ENCODE measurements at regions not wholly inside any gene's neighbourhood (a gene's known extent, or its start where the extent isn't known, plus 50 kb on each side); places are given as distances from the start of the nearest gene placed in this dataset.

- intact Hi-C loops (cut with DNase I), result no loop called here
- DNase-seq, result no peak
These were observed 162.8 kb downstream of the PIK3R1 start for GRCh38 chr5:68378204-68378820.

DNA sequence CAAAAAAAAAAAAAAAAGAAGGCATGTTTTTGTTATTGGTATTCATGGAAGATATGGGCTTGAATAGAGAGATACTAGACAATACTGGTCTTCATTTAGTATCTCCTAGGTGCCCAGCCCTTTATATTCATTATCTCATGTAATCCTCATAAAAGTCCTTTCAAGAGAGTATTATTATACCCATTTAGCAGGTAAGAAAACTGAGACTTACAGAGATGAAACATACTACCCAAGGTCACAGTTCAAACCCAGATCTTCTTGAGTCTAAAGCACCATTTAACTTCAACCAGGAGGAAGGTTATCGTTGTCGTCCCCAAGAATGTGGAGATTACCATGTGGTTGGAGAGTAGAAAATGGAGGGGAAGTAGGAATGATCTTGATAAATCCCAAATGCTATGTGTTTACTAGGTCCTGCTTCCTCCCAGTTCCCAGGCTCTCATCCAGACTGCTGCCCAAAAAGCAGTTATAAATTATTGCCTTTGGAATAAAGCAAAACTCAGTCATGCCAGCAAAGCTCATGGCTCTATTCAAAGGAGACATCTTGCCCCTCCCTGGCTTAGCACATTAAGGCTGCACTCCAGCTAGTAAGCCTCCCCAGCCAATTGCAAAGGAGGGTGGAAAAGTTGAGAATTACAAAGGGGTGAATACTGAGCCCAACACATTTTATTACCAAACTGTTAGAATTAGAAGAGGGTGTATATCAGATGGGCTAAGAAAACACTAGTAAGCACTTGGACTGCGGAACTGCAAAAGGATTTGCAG lies 163.9 kb downstream of the PIK3R1 start:
- intact Hi-C loops (cut with DNase I), result no loop called here
- no peak for DNase-seq

GRCh38 chr5:68380078-68380477 lies 164.5 kb downstream of the PIK3R1 start:
- intact Hi-C loops (cut with DNase I), result no loop called here
- no peak for DNase-seq

- no peak for DNase-seq
- intact Hi-C loops (cut with DNase I), result no loop called here
These were observed 165.5 kb downstream of the PIK3R1 start for GRCh38 chr5:68381060-68381459.

DNA sequence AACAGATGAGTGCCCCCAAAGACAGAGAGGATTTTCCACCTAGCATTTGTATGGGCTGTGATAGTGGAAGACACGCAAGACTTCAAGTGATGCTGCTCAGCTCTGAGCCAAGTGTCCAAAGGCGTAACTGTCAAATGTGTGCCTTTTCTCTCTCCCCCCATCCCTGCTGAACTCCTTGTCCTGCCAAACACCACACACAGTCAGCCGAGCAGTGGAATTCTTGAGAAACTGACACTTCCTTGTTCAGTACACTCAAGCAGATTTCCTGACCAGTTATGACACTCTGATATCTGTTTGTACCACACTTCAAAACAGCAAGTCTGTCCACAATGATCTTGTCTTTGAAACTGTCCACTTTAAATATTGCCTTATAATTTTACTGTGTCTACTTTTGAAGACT lies 166.4 kb downstream of the PIK3R1 start:
- intact Hi-C loops (cut with DNase I), result no loop called here
- DNase-seq, result no peak

- intact Hi-C loops (cut with DNase I), result no loop called here
- no peak for DNase-seq
These were observed 167.1 kb downstream of the PIK3R1 start for GRCh38 chr5:68382640-68383039.

DNA sequence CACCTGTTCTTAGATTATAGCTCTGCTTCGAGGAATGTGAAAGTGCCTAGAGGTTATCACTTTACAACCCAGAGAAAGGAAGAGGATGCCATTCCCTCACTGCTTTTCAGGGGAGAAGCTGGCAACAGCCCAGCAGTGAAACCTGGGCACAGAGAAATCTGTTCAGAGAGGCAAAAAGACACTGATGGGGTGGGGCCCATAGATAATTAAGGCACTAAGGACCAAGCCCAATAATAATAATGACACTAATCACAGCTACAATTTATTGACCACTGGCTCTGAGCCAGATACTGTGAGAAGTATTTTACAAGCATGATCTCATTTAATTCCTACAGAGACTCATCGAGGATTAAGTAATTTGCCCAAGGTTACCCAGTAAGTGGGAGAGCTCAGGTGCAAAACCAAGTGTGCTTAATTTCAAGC lies 168.3 kb downstream of the PIK3R1 start:
- no peak for DNase-seq
- intact Hi-C loops (cut with DNase I), result no loop called here

DNA sequence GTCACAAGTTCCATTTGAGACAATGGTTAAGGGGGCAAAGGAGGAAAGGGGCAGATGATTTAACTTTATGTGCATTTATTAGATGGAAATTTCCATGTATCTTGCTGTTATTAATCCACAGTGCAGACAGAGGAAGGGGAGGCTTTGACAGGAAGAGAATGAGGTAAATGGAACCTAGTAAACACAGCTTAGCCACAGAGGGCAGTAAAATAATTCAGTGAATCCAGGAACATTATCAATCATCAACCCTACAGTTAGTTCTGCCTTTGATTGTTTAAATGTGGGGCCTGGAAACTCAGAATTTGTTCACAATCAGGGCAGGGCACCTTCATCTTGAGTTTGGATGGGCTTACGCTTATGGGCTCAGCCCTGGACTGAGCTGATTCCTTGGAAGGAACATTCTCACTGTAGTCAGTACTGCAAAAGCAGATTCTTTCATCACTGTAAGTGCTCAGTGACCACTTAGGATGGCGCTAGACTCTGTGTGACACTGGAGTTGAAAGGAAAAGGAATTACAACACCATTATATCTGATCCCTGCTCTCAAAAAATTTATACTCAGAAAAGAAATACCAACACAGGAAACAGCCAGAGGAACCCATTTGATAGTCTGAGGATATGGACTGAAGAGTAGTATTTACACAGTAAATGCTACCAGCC lies 169.5 kb downstream of the PIK3R1 start:
- intact Hi-C loops (cut with DNase I), result no loop called here
- DNase-seq, result no peak

DNA sequence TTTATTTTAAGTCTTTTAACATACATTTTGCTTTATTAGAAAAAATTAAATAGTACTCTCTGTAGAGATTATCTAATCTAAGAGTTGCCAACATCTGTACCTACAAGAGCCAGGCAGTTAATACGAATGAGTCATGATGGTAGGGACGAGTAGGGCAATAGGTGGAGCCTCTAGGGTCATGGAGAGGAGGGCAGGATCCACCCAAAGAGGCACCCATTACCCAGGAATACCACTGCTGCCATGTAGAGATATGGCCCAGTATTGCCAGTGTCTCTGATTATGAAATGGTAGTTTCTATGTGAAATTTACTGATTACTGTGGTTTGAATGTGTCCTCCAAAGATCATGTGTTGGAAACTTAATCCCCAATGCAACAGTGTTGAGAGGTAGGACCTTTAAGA lies 170.4 kb downstream of the PIK3R1 start:
- intact Hi-C loops (cut with DNase I), result no loop called here
- DNase-seq, result no peak

DNA sequence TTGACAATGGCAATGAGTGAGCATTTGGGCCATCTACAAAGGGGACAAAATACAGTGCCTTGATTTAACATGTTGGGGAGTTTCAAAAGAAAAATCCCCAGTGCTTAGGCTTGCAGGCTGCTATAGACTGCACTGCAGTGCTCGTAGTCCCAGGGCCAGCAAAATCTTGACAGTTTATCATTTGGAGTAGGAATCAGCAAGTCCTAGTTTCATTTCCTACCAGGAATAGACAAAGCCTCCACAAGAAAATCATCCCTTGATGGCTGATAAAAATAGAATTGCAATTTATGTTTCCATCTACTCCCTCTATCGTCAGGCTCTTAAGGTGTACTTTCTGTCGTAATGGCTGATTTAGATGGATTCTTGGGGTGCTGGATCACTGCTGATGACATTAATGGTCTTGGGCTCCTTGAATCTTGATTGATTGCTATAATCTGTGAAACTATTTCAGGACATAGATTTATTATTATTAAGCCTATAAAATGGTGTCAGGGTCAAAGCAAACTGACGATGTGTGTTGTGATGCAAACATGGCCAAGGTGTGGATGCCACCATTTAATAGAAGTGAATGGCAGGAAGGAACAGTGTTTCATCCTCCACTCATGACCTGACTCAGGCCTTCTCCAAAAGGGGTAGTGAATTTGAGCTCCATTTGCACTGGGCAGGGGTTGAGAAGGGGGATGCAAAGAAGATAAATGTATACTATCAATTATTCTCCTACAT lies 171.7 kb downstream of the PIK3R1 start:
- intact Hi-C loops (cut with DNase I), result no loop called here
- DNase-seq, result no peak

DNA sequence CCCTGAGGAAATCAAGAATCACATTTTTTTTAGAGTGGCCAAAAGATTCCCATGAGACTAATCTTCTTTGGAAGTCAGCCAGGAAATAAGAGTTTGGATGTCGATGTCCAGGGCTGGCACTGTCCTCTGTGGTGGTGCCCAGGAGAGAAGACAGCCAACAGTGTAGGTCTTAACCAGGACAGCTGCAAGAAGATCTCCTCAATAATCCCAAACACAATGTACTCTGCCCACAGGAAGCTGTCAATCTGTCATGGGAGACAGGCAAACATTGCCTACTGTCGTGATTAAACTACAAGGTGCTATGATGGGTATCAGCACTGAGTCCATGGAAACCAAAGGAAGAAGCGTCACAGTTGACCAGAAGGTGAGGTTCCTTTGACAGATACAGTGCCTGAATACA lies 174.1 kb downstream of the PIK3R1 start:
- no peak for DNase-seq

DNA sequence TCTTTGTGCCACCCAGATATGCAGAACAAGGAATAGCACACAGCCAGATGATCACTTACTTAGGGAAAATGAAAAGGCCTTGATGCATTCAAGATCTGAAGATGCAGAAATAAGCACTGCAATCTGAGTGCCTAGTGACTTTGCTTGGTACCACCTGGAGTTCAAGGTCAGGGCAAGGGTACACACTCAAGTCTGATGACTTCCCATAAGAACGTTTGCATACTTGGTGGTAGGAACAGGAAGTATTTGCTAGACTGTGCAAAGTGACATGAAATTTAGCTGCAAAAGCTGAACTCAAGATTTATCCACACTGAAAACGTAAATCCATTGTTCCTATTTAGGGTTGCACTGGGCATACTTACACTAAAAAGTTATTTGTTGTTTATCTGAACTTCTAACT lies 177.1 kb downstream of the PIK3R1 start:
- intact Hi-C loops (cut with DNase I), result no loop called here
- no peak for DNase-seq

More for the DNA sequence above, 174.1 kb downstream of the PIK3R1 start:
- intact Hi-C loops (cut with DNase I), result no loop called here

DNA sequence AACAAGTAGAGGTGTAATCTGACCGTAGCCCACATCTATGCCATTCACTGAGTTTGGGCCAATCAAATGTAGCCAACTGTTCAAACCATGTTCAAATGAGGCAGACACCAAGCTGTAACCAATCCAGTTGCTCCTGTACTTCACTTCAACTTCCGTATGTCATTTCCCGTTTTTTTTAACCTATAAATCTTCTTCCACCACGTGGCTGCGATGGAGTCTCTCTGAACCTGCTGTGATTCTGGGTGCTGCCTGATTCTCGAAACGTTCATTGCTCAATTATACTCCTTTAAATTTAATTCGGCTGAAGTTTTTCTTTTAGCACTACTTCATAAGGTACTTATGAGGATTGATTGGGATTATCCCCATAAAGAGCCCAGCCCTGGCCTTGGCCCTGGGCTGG lies 179.7 kb downstream of the PIK3R1 start:
- no peak for DNase-seq
- intact Hi-C loops (cut with DNase I), result no loop called here

DNA sequence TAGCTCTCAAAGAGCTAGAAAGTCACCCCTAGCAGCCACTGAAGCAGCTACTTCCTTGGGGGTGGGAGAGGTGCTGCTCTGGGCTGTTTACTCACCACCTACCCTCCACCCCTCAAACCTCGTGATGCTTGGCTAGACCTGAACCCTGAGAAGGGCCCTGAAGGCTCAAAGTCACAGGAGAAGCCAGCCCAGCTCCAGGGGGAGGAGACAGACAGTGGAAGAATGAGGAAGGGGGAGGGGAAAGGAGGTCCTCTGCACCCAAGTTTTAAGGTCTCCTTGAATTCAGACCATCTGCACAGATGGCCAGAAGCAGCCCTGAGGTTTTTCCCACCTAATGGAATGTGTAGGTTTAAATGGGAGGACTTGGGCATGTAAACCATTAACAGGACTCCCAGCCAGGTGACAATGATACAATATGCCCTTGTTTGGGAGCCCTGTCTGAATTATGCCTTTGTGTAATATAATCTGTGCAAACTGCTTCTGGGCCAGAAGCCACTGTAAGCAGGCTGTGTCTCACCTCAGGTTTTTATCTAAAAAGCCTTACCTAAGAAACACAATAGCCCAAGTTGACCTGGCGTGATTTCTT lies 180.5 kb downstream of the PIK3R1 start:
- DNase-seq, result no peak
- intact Hi-C loops (cut with DNase I), result no loop called here

DNA sequence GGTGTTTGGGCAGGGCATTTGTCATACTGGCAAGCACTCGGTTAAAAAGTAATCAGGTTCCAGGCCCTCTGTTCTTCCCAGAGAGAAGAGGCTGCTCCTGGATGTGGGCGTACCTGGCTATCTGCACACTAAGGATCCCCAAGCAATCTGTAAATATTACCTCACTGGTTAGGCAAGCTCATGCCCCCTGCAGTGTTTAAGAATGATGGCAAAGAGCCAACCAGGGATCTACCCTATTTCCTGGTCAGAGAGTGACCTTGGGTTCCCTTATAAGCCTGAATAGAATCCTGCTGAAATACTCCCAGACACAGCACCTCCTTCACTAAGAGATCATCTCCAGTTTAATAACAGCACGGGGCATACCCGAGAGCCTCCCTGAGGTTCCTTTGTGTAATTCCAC lies 181.2 kb downstream of the PIK3R1 start:
- no peak for DNase-seq
- intact Hi-C loops (cut with DNase I), result no loop called here

DNA sequence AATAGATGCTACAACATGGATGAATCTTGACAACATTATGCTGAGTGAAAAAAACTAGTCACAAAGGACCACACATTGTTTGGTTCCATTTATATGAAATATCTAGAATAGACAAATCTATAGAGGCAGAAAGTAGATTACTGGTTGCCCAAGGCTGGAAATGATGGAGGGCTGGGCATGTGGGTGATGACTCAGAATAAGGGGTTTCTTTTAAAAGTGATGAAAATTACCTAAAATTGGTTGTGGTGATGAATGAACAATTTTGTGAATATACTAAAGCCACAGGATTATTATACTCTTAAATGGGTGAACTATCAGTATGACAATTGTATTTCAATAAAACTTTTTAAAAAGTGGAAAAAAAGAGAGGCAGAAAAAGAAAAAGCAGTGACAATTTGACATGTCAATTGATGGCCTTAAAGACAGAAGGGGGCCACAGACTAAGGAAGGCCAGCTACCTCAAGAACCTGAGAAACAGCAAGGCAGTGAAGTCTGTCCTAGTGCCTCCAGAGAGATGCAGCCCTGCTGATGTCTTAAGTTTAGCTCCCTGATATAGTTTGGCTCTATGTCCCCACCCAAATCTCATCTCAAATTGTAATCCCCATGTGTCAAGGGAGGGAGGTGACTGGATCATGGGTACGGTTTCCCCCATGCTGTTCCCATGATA lies 182.7 kb downstream of the PIK3R1 start:
- DNase-seq, result no peak
- intact Hi-C loops (cut with DNase I), result no loop called here

- intact Hi-C loops (cut with DNase I), result no loop called here
- peak in 1 of 10 donors; percentile 64 for DNase-seq
These were observed 187.7 kb downstream of the PIK3R1 start for GRCh38 chr5:68403301-68403700.

DNA sequence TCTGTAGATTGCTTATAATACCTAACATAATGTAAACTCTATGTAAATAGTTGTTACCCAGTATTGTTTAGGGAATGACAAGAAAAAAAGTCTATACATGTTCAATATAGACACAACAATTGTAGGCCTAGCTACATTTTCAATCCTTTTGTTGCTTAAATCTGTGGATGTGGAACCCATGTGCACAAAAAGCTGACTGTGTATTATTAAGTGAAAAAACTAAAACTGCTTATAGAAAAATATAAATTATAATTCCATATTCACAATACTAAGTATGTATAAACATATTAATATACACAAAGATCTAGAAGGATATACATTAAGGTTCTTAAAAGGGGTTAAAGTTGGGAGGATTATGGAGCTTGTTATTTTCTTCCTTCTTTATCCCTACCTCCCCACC lies 188.7 kb downstream of the PIK3R1 start:
- intact Hi-C loops (cut with DNase I), result no loop called here
- DNase-seq, result no peak

GRCh38 chr5:68405026-68405684 lies 189.6 kb downstream of the PIK3R1 start:
- DNase-seq, result no peak
- intact Hi-C loops (cut with DNase I), result no loop called here
